Upper lobe of left lung (tissue), 6 donors: ENCODE measurements at regions not wholly inside any gene's neighbourhood (a gene's known extent, or its start where the extent isn't known, plus 50 kb on each side); places are given as distances from the start of the nearest gene placed in this dataset.

ENCODE experiments used
- ATAC-seq, 2 donors: fragments of 200-7000 bp; cut with Tn5 transposase; one replicate each; pipeline ENCODE4 v1.9.1; 2022; ENCODE audit warnings: mild to moderate bottlenecking in 2 of 2, moderate library complexity in 2 of 2; ENCODE audit not compliant: low FRiP score in 2 of 2
- DNase-seq, 2 donors: peaks; one replicate each; pipeline ENCODE4 v3.0.0-alpha.2; 2019 to 2020
- H3K27ac ChIP-seq, 4 donors: fragments of 200-600 bp; sonication (generic); one replicate each; pipeline ENCODE4 v1.5.1; 2016 to 2019
- H3K27me3 ChIP-seq, 4 donors: fragments of 200-600 bp; sonication (generic); one replicate each; pipeline ENCODE4 v1.5.1; 2017 to 2019
- H3K36me3 ChIP-seq, 4 donors: fragments of 200-600 bp; sonication (generic); one replicate each; pipeline ENCODE4 v1.5.1; 2016 to 2019
- H3K4me1 ChIP-seq, 4 donors: fragments of 200-600 bp; sonication (generic); one replicate each; pipeline ENCODE4 v1.5.1; 2018 to 2019
- H3K4me3 ChIP-seq, 4 donors: fragments of 200-600 bp; sonication (generic); one replicate each; pipeline ENCODE4 v1.5.1; 2017 to 2019; ENCODE audit warnings: mild to moderate bottlenecking in 2 of 4, moderate library complexity in 1 of 4
- H3K9me3 ChIP-seq, 4 donors: fragments of 200-600 bp; sonication (generic); one replicate each; pipeline ENCODE4 v1.5.1; 2018 to 2019
- CTCF ChIP-seq, 6 experiments: fragments of 450-650 bp in 4 of 6; fragments of 200-600 bp in 2 of 6; sonication (generic) in 2 of 6; IDR thresholded peaks; one replicate each; pipeline ENCODE4 v1.5.1; 2016 to 2019; ENCODE audit warnings: antibody characterized with exemption in 6 of 6
- EP300 ChIP-seq, 4 donors: sonication (generic); formaldehyde crosslinking; IDR thresholded peaks; one replicate each; pipeline ENCODE4 v1.5.1; 2017; ENCODE audit warnings: antibody characterized with exemption in 4 of 4, control low read depth in 2 of 4
- POLR2A ChIP-seq, 4 donors: fragments of 450-650 bp; IDR thresholded peaks; one replicate each; pipeline ENCODE4 v1.5.1; 2016 to 2017; ENCODE audit warnings: antibody characterized with exemption in 4 of 4, mild to moderate bottlenecking in 2 of 4
- POLR2AphosphoS5 ChIP-seq, 2 donors: sonication (generic); formaldehyde crosslinking; IDR thresholded peaks; one replicate each; pipeline ENCODE4 v1.5.1; 2017; ENCODE audit warnings: antibody characterized with exemption in 2 of 2
- WGBS, 2 donors: methylation state at CpG; one replicate each; pipeline ENCODE4 v1.1.5; 2017 to 2018; 5-methylcytosine and 5-hydroxymethylcytosine counted together
- donor health status: DM: no; HTN: no; CAD: no; lungs with moderate emphysema.
- donor health status: DM: no; HTN: yes; CAD: no; lungs with severe emphysema.

GRCh38 chr6:98380589-98380988 is 453.8 kb upstream of the POU3F2 start:
- no peaks in the 10 kb centered on the region for H3K9me3 ChIP-seq
- DNase-seq (no peak), ATAC-seq (no peak)
- no peak overlapping the region for H3K4me3 ChIP-seq
- H3K27ac ChIP-seq, result no peak overlapping the region
- 72 to 80% methylated on average over 3 of the region's 3 CpGs for whole genome bisulfite sequencing, 2 donors
- no peaks in the 10 kb centered on the region for H3K27me3 ChIP-seq
- TF ChIP-seq POLR2A (IDR thresholded peaks at IDR 0.05) (no peak), EP300 (IDR thresholded peaks at IDR 0.05) (no peak), CTCF (IDR thresholded peaks at IDR 0.05) (no peak), POLR2AphosphoS5 (IDR thresholded peaks at IDR 0.05) (no peak)
- no peaks in the 10 kb centered on the region for H3K4me1 ChIP-seq
- no peaks in the 10 kb centered on the region for H3K36me3 ChIP-seq

- TF ChIP-seq CTCF (IDR thresholded peaks at IDR 0.05), result no peak
- TF ChIP-seq EP300 (IDR thresholded peaks at IDR 0.05), result no peak
- no peak for TF ChIP-seq POLR2A (IDR thresholded peaks at IDR 0.05)
- no peak for TF ChIP-seq POLR2AphosphoS5 (IDR thresholded peaks at IDR 0.05)
- H3K4me1 ChIP-seq, result no peaks in the 10 kb centered on the region
- no peak for ATAC-seq
- H3K4me3 ChIP-seq, result no peak overlapping the region
- no peak overlapping the region for H3K27ac ChIP-seq
- no peak for DNase-seq
- no peaks in the 10 kb centered on the region for H3K36me3 ChIP-seq
- H3K9me3 ChIP-seq, result no peaks in the 10 kb centered on the region
- no peaks in the 10 kb centered on the region for H3K27me3 ChIP-seq
- WGBS, 2 donors, result 64 to 76% methylated on average over 3 of the region's 3 CpGs
Observed at GRCh38 chr6:98382246-98382645, 452.1 kb upstream of the POU3F2 start.

- TF ChIP-seq EP300 (IDR thresholded peaks at IDR 0.05) (no peak), POLR2A (IDR thresholded peaks at IDR 0.05) (no peak), CTCF (IDR thresholded peaks at IDR 0.05) (no peak)
- Histone ChIP-seq H3K36me3 (no peaks in the 10 kb centered on the region), H3K4me1 (no peaks in the 10 kb centered on the region), H3K27ac (no peak overlapping the region), H3K9me3 (peaks cover 0 to 6% (median 0%) of the 10 kb centered on the region in 4 donors), H3K27me3 (no peaks in the 10 kb centered on the region), H3K4me3 (no peak overlapping the region)
- 42 to 52% methylated on average over 7 of the region's 7 CpGs for WGBS, 2 donors
- ATAC-seq, result no peak
- DNase-seq, result no peak
Observed at GRCh38 chr6:98384334-98384733, 450.0 kb upstream of the POU3F2 start.

- ATAC-seq, result no peak
- no peak overlapping the region for H3K4me3 ChIP-seq
- DNase-seq, result no peak
- WGBS, 2 donors, result 68 to 79% methylated on average over 6 of the region's 6 CpGs
- H3K9me3 ChIP-seq, result peaks cover 0 to 6% (median 0%) of the 10 kb centered on the region in 4 donors
- no peaks in the 10 kb centered on the region for H3K4me1 ChIP-seq
- H3K27ac ChIP-seq, result no peak overlapping the region
- no peaks in the 10 kb centered on the region for H3K36me3 ChIP-seq
- no peaks in the 10 kb centered on the region for H3K27me3 ChIP-seq
- TF ChIP-seq POLR2A (IDR thresholded peaks at IDR 0.05) (no peak), EP300 (IDR thresholded peaks at IDR 0.05) (no peak), POLR2AphosphoS5 (IDR thresholded peaks at IDR 0.05) (no peak), CTCF (IDR thresholded peaks at IDR 0.05) (no peak)
Observed at GRCh38 chr6:98384801-98385200, 449.6 kb upstream of the POU3F2 start.

- 58 to 64% methylated on average over 1 of the region's 1 CpG for WGBS, 2 donors
- ATAC-seq, result no peak
- Histone ChIP-seq H3K4me1 (no peaks in the 10 kb centered on the region), H3K4me3 (no peak overlapping the region), H3K9me3 (no peaks in the 10 kb centered on the region), H3K27ac (no peak overlapping the region), H3K36me3 (no peaks in the 10 kb centered on the region), H3K27me3 (no peaks in the 10 kb centered on the region)
- DNase-seq, result no peak
- TF ChIP-seq POLR2AphosphoS5 (IDR thresholded peaks at IDR 0.05) (no peak), EP300 (IDR thresholded peaks at IDR 0.05) (no peak), POLR2A (IDR thresholded peaks at IDR 0.05) (no peak), CTCF (IDR thresholded peaks at IDR 0.05) (no peak)
Observed at GRCh38 chr6:98395610-98396166, 438.7 kb upstream of the POU3F2 start.
